ENCODE measurements at regions not wholly inside any gene's neighbourhood (a gene's known extent, or its start where the extent isn't known, plus 50 kb on each side); places are given as distances from the start of the nearest gene placed in this dataset.

DNA sequence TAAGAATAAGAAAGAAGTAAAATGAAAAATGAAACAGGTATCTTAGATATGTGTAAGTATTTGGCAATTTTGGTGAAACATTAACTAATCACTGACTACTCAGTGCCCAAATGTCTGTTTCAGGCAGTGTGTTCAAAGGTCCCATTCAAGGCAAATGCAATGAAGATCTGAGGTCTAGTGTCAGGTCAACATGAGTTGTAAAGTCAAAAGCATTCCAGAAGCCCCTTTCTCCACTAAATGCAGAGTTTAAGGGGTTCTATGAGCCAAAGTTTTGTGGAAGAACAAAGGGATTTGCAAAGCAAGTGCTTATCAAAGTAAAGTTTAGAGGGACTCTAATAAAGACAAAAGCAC, 71.0 kb upstream of the GPBP1 start:
- DNase-seq (no peak), FAIRE-seq (peak; percentile 51)
- peaks cover 0 to 12% (median 0%) of the 10 kb centered on the region in 3 donors for H3K4me1 ChIP-seq (ENCODE audit: control insufficient read depth in 2 of 3, insufficient read depth in 2 of 3, low read depth in 1 of 3, low read length in 3 of 3)
- peak overlapping the region; percentile 9 to 33 for H3K27ac ChIP-seq (ENCODE audit: low read depth in 2 of 2, low read length in 2 of 2)
- TF ChIP-seq, protein P1, sequence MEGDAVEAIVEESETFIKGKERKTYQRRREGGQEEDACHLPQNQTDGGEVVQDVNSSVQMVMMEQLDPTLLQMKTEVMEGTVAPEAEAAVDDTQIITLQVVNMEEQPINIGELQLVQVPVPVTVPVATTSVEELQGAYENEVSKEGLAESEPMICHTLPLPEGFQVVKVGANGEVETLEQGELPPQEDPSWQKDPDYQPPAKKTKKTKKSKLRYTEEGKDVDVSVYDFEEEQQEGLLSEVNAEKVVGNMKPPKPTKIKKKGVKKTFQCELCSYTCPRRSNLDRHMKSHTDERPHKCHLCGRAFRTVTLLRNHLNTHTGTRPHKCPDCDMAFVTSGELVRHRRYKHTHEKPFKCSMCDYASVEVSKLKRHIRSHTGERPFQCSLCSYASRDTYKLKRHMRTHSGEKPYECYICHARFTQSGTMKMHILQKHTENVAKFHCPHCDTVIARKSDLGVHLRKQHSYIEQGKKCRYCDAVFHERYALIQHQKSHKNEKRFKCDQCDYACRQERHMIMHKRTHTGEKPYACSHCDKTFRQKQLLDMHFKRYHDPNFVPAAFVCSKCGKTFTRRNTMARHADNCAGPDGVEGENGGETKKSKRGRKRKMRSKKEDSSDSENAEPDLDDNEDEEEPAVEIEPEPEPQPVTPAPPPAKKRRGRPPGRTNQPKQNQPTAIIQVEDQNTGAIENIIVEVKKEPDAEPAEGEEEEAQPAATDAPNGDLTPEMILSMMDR (IDR thresholded peaks at IDR 0.05; ENCODE audit: borderline replicate concordance, extremely low read depth, insufficient read depth) = no peak
- H3K4me3 ChIP-seq (ENCODE audit: low read length in 3 of 3) = no peak overlapping the region
- no peaks in the 10 kb centered on the region for H3K9me3 ChIP-seq (ENCODE audit: control insufficient read depth in 2 of 3, insufficient read depth in 1 of 3, low read length in 3 of 3)
- no peaks in the 10 kb centered on the region for H3K27me3 ChIP-seq (ENCODE audit: control insufficient read depth, insufficient read depth, low read length)
- no peaks in the 10 kb centered on the region for H3K36me3 ChIP-seq (ENCODE audit: control insufficient read depth in 2 of 3, insufficient read depth in 3 of 3, low read length in 3 of 3)
- intact Hi-C loops (cut with DNase I) = no loop called here
- H3K9ac ChIP-seq (ENCODE audit: low read length in 3 of 3) = no peak overlapping the region

- Histone ChIP-seq H3K4me3 (ENCODE audit: low read length in 3 of 3) (no peak overlapping the region), H3K4me1 (ENCODE audit: control insufficient read depth in 2 of 3, insufficient read depth in 2 of 3, low read depth in 1 of 3, low read length in 3 of 3) (peaks cover 0 to 12% (median 0%) of the 10 kb centered on the region in 3 donors), H3K36me3 (ENCODE audit: control insufficient read depth in 2 of 3, insufficient read depth in 3 of 3, low read length in 3 of 3) (no peaks in the 10 kb centered on the region), H3K27me3 (ENCODE audit: control insufficient read depth, insufficient read depth, low read length) (no peaks in the 10 kb centered on the region), H3K9ac (ENCODE audit: low read length in 3 of 3) (no peak overlapping the region), H3K9me3 (ENCODE audit: control insufficient read depth in 2 of 3, insufficient read depth in 1 of 3, low read length in 3 of 3) (no peaks in the 10 kb centered on the region), H3K27ac (ENCODE audit: low read depth in 2 of 2, low read length in 2 of 2) (peak overlapping the region; percentile 9 to 33)
- TF ChIP-seq, protein P1 (IDR thresholded peaks at IDR 0.05; ENCODE audit: borderline replicate concordance, extremely low read depth, insufficient read depth) = no peak
- no peak for FAIRE-seq
- intact Hi-C loops (cut with DNase I) = no loop called here
- DNase-seq = no peak
Measured at GRCh38 chr5:57103317-57103907, 70.4 kb upstream of the GPBP1 start.

DNA sequence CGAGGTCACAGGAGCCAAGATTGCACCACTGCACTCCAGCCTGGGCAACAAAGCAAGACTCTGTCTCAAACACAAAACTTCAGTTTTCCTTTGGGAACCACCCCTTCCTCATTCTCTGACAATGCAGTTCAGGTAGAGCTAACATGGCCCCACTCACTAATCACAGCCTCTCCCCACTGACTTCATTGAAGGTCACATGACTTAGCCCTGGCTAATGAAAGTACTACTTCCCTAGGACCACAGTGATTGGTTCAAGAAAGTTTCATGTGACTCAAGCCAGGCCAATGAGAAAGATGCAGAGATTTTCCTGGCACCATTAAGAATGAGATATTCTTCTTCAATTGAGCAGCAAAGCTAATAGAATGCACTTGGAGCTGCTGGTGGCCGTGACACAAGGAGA, 67.2 kb upstream of the GPBP1 start:
- Histone ChIP-seq H3K9me3 (ENCODE audit: control insufficient read depth in 2 of 3, insufficient read depth in 1 of 3, low read length in 3 of 3) (no peaks in the 10 kb centered on the region), H3K27ac (ENCODE audit: low read depth in 2 of 2, low read length in 2 of 2) (no peak overlapping the region), H3K27me3 (ENCODE audit: control insufficient read depth, insufficient read depth, low read length) (no peaks in the 10 kb centered on the region), H3K4me1 (ENCODE audit: control insufficient read depth in 2 of 3, insufficient read depth in 2 of 3, low read depth in 1 of 3, low read length in 3 of 3) (peaks cover 0 to 12% (median 0%) of the 10 kb centered on the region in 3 donors), H3K36me3 (ENCODE audit: control insufficient read depth in 2 of 3, insufficient read depth in 3 of 3, low read length in 3 of 3) (no peaks in the 10 kb centered on the region), H3K4me3 (ENCODE audit: low read length in 3 of 3) (no peak overlapping the region), H3K9ac (ENCODE audit: low read length in 3 of 3) (no peak overlapping the region)
- FAIRE-seq (no peak), DNase-seq (no peak)
- intact Hi-C loops (cut with DNase I) = no loop called here
- TF ChIP-seq, protein P1 (IDR thresholded peaks at IDR 0.05; ENCODE audit: borderline replicate concordance, extremely low read depth, insufficient read depth) = no peak

DNA sequence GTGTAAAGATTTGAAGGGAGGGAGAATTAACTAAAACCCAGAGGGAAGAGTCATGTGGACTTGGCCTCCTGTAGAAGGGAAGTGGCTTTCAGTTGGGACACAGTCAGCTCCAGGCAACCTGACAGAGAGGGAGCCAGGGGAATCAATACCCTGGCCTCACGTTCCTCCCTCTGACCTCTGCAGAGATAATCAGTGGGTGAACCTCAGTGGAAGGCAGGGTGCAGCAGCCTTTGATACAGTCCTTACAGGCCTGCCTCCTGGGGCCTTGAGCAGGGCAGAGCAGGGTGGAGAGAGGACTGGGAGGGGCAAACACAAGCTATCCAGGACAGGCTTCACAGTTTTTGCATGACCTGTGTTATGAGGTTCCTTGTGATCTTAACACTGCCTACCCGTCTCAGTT, 61.9 kb upstream of the GPBP1 start:
- no peaks in the 10 kb centered on the region for H3K36me3 ChIP-seq (ENCODE audit: control insufficient read depth in 2 of 3, insufficient read depth in 3 of 3, low read length in 3 of 3)
- H3K27ac ChIP-seq (ENCODE audit: low read depth in 2 of 2, low read length in 2 of 2) = no peak overlapping the region
- no peaks in the 10 kb centered on the region for H3K4me1 ChIP-seq (ENCODE audit: control insufficient read depth in 2 of 3, insufficient read depth in 2 of 3, low read depth in 1 of 3, low read length in 3 of 3)
- H3K9ac ChIP-seq (ENCODE audit: low read length in 3 of 3) = no peak overlapping the region
- TF ChIP-seq, protein P1 (IDR thresholded peaks at IDR 0.05; ENCODE audit: borderline replicate concordance, extremely low read depth, insufficient read depth) = no peak
- intact Hi-C loops (cut with DNase I) = no loop called here
- no peaks in the 10 kb centered on the region for H3K9me3 ChIP-seq (ENCODE audit: control insufficient read depth in 2 of 3, insufficient read depth in 1 of 3, low read length in 3 of 3)
- H3K4me3 ChIP-seq (ENCODE audit: low read length in 3 of 3) = no peak overlapping the region
- FAIRE-seq (no peak), DNase-seq (no peak)
- no peaks in the 10 kb centered on the region for H3K27me3 ChIP-seq (ENCODE audit: control insufficient read depth, insufficient read depth, low read length)
